ENCODE measurements at regions not wholly inside any gene's neighbourhood (a gene's known extent, or its start where the extent isn't known, plus 50 kb on each side); places are given as distances from the start of the nearest gene placed in this dataset.

GRCh38 chr13:85254641-85255040, 544.6 kb downstream of the SLITRK6 start:
- no peak for TF ChIP-seq CTCF (IDR thresholded peaks at IDR 0.05; ENCODE audit: poor library complexity)
- no peak for TF ChIP-seq EZH2 (IDR thresholded peaks at IDR 0.05; ENCODE audit: borderline replicate concordance)
